ENCODE measurements at regions not wholly inside any gene's neighbourhood (a gene's known extent, or its start where the extent isn't known, plus 50 kb on each side); places are given as distances from the start of the nearest gene placed in this dataset.

DNA sequence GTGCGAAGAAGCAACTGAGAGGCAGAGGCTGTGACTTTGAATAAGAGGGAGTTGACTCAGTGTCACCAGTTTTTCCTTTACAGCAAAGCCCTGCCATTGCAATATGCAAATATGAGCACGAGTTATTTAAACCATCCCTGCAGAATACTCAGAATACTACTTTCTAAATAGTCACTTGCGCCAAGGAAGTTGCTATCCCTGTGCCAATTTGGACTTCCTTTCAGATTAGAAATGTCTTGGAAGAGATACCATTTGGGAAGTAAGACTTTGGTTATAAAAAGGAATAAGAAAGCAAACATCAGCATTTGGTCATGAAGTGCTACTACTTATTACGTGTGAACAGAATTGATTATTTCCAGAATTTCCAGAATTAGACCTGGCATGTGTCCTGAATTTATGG lies 151.8 kb upstream of the MYT1L start:
- TF ChIP-seq POLR2A (IDR thresholded peaks at IDR 0.05), result no peak
- TF ChIP-seq, protein P1, sequence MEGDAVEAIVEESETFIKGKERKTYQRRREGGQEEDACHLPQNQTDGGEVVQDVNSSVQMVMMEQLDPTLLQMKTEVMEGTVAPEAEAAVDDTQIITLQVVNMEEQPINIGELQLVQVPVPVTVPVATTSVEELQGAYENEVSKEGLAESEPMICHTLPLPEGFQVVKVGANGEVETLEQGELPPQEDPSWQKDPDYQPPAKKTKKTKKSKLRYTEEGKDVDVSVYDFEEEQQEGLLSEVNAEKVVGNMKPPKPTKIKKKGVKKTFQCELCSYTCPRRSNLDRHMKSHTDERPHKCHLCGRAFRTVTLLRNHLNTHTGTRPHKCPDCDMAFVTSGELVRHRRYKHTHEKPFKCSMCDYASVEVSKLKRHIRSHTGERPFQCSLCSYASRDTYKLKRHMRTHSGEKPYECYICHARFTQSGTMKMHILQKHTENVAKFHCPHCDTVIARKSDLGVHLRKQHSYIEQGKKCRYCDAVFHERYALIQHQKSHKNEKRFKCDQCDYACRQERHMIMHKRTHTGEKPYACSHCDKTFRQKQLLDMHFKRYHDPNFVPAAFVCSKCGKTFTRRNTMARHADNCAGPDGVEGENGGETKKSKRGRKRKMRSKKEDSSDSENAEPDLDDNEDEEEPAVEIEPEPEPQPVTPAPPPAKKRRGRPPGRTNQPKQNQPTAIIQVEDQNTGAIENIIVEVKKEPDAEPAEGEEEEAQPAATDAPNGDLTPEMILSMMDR (IDR thresholded peaks at IDR 0.05), result no peak

Measured in sigmoid colon (tissue), 3 donors.